Upper lobe of right lung (tissue), 1 donor: ENCODE measurements at regions not wholly inside any gene's neighbourhood (a gene's known extent, or its start where the extent isn't known, plus 50 kb on each side); places are given as distances from the start of the nearest gene placed in this dataset.

Source experiments
- ATAC-seq: fragments of 200-7000 bp; cut with Tn5 transposase; one replicate; pipeline ENCODE4 v1.9.1; 2020; ENCODE audit warnings: mild to moderate bottlenecking, moderate library complexity
- DNase-seq: peaks from one replicate; pipeline ENCODE4 v3.0.0-alpha.2; 2020
- H3K27ac ChIP-seq: fragments of 200-600 bp; one replicate; pipeline ENCODE4 v1.8.0; 2022
- H3K27me3 ChIP-seq: fragments of 200-600 bp; one replicate; pipeline ENCODE4 v1.8.0; 2022; ENCODE audit warnings: mild to moderate bottlenecking
- H3K36me3 ChIP-seq: fragments of 200-600 bp; one replicate; pipeline ENCODE4 v1.8.0; 2022
- H3K4me1 ChIP-seq: fragments of 200-600 bp; one replicate; pipeline ENCODE4 v1.8.0; 2022
- H3K4me3 ChIP-seq: fragments of 200-600 bp; one replicate; pipeline ENCODE4 v1.8.0; 2022; ENCODE audit warnings: mild to moderate bottlenecking
- H3K9me3 ChIP-seq: fragments of 200-600 bp; one replicate; pipeline ENCODE4 v1.8.0; 2022
- intact Hi-C: fragments of 100-400 bp; cut with DNase I; formaldehyde crosslinking; loops from one replicate; pipeline ENCODE4 v1.11.0; 2022
- TF ChIP-seq, protein P1 (sequence below): fragments of 200-600 bp; IDR thresholded peaks from one replicate; pipeline ENCODE4 v1.8.0; 2022; ENCODE audit warnings: antibody characterized with exemption
- donor health status: DM: no; HTN: yes; CAD: no; lungs with severe emphysema.

DNA sequence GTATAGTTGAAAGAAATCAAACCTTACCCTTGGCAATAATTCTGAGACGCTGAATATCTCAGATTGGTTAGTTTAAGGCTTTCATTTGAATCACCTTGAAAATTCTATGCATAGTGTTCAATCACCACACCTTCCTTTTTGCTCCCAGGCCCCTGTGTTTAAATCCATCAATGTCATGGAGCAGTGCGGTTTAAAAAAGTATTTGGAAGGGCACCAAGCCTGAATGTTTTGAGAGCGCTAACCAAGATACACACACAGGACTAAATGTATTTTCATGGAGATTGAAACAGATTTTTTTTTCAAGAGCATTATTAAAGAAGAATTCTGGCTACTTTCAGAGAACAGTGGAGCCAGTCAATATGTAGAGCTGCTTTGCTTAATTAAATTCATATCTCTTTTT lies 195.7 kb downstream of the CENPW start:
- H3K4me3 ChIP-seq = no peak overlapping the region
- TF ChIP-seq, protein P1, sequence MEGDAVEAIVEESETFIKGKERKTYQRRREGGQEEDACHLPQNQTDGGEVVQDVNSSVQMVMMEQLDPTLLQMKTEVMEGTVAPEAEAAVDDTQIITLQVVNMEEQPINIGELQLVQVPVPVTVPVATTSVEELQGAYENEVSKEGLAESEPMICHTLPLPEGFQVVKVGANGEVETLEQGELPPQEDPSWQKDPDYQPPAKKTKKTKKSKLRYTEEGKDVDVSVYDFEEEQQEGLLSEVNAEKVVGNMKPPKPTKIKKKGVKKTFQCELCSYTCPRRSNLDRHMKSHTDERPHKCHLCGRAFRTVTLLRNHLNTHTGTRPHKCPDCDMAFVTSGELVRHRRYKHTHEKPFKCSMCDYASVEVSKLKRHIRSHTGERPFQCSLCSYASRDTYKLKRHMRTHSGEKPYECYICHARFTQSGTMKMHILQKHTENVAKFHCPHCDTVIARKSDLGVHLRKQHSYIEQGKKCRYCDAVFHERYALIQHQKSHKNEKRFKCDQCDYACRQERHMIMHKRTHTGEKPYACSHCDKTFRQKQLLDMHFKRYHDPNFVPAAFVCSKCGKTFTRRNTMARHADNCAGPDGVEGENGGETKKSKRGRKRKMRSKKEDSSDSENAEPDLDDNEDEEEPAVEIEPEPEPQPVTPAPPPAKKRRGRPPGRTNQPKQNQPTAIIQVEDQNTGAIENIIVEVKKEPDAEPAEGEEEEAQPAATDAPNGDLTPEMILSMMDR = no peak
- H3K27ac ChIP-seq = no peak overlapping the region
- ATAC-seq (no peak), DNase-seq (no peak)
- no peaks in the 10 kb centered on the region for H3K4me1 ChIP-seq
- no peaks in the 10 kb centered on the region for H3K9me3 ChIP-seq
- H3K36me3 ChIP-seq = no peaks in the 10 kb centered on the region
- no peaks in the 10 kb centered on the region for H3K27me3 ChIP-seq
- intact Hi-C loops = no loop called here

DNA sequence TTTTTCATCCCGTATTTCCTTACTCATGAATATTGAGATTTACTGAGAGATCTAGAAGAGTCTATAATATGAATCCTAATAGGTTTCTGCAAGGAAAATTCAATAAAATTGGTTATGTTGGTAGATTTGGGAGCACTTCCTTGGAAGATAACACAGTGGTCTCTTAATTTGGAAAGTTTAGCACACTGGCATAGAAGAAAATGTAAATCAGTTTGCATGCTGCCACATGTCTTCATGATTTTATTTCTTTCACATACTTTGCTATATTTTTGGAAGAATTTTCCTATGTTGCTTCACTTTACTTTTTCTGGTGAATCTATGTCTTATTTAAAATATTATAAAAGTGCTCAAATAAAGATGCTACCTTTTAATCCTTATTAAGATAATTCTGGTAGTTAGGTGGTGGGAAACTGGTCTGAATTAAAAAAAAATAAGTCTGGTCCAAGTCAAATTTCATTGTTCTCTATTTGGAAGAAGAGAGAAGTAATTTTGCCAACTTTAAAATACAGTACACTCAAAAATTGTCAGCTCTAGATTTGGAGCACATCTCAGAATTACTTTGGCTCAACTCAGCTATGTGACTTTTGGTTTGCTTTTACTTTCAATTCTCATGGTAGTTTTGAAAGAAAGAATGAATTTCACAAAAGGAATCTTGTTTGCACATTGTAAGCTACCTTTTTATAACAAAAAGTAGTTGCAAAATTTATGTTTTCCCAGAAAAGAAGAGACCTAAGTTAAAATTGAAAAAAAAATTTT lies 197.3 kb downstream of the CENPW start:
- TF ChIP-seq, protein P1 = no peak
- H3K4me3 ChIP-seq = no peak overlapping the region
- intact Hi-C loops = no loop called here
- H3K36me3 ChIP-seq = no peaks in the 10 kb centered on the region
- H3K27me3 ChIP-seq = no peaks in the 10 kb centered on the region
- H3K27ac ChIP-seq = no peak overlapping the region
- H3K4me1 ChIP-seq = no peaks in the 10 kb centered on the region
- ATAC-seq = no peak
- H3K9me3 ChIP-seq = no peaks in the 10 kb centered on the region
- no peak for DNase-seq

DNA sequence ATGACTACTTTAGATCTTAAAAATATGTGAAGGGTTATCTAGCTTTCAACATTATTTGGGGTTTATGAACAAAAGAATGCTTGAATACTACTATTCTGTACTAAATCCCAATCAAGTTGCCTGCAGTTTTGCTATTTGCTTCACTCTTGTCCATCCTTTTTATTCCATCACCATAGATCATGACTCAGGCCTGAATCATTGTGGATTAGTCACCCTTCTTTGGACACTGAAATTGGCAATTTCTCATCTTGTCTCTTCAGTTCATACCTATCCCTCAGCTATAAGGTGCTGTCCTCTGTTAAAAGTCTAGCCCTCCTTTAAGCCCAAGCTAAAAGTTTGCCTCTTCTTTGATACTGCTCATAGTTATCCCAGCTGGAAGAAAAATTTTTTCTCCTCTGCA lies 199.1 kb downstream of the CENPW start:
- H3K4me1 ChIP-seq = no peaks in the 10 kb centered on the region
- TF ChIP-seq, protein P1 = no peak
- no peaks in the 10 kb centered on the region for H3K9me3 ChIP-seq
- intact Hi-C loops = no loop called here
- DNase-seq (no peak), ATAC-seq (no peak)
- no peak overlapping the region for H3K4me3 ChIP-seq
- H3K27ac ChIP-seq = no peak overlapping the region
- no peaks in the 10 kb centered on the region for H3K27me3 ChIP-seq
- H3K36me3 ChIP-seq = no peaks in the 10 kb centered on the region

DNA sequence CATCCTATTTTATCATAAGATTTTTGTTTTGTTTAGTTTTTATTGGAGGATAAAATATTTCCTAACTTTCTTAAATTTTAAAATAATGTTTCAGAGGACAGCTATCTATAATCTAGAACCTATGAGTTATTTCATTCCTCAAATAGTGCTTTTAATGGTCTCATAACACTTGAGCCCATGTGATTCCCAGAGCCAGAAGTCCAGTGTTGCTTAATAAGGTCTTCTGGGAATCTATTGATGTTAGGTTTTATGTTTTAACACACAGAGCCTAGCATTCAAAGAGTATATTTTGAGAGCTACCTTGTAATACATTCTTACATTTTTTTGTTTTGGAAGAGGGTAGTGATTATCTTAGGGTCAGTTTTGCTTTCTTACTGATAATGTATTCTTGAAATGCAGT lies 200.2 kb downstream of the CENPW start:
- ATAC-seq = no peak
- DNase-seq = no peak
- no peak overlapping the region for H3K4me3 ChIP-seq
- no peaks in the 10 kb centered on the region for H3K9me3 ChIP-seq
- H3K4me1 ChIP-seq = no peaks in the 10 kb centered on the region
- no peak overlapping the region for H3K27ac ChIP-seq
- TF ChIP-seq, protein P1 = no peak
- no peaks in the 10 kb centered on the region for H3K27me3 ChIP-seq
- intact Hi-C loops = no loop called here
- H3K36me3 ChIP-seq = no peaks in the 10 kb centered on the region

DNA sequence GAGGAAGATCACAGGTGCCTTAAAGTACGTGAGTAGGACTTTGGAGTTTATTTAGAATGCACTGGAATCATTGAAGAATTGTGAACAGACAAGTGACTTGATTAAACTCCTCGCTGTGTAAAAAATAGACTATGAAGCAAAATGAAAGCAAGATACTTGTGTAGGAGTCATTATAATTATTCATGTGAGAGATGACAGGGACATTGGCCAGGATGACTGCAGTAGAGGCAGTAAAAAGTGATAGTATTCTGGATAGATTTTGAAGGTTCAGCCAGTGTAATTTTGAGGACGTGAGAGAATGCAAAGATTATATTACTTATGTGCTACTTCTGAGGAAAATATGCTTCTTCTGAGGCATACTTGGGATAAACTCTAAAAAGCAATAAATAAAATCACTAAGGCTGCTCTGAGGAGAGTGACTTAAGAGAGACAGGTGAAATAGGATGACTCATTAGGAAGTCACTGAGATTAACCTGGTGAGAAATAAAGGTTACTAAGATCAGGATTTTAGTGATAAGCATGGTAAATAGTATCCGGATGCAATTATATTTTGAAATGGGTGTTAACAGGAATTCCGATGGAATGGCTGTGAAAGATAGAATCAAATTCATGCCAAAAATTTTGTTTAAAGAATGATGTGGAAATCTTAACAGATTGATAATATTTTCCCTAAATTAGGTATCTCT lies 202.0 kb downstream of the CENPW start:
- ATAC-seq (no peak), DNase-seq (no peak)
- TF ChIP-seq, protein P1 = no peak
- no peaks in the 10 kb centered on the region for H3K36me3 ChIP-seq
- H3K27ac ChIP-seq = no peak overlapping the region
- no peaks in the 10 kb centered on the region for H3K27me3 ChIP-seq
- intact Hi-C loops = no loop called here
- no peaks in the 10 kb centered on the region for H3K9me3 ChIP-seq
- H3K4me3 ChIP-seq = no peak overlapping the region
- H3K4me1 ChIP-seq = no peaks in the 10 kb centered on the region
